ENCODE measurements at regions not wholly inside any gene's neighbourhood (a gene's known extent, or its start where the extent isn't known, plus 50 kb on each side); places are given as distances from the start of the nearest gene placed in this dataset.
A peak's percentile ranks its signal among the peaks of the same experiment; 100 is the strongest.

- CTCF ChIA-PET, result interaction anchor here (1.6 kb wide), 1 partner anchor 16 kb away, joined by 6 read pairs; no protein-coding TSS in a partner anchor
- DNase-seq, result no peak
- no peaks in the 10 kb centered on the region for H3K36me3 ChIP-seq (ENCODE audit: control insufficient read depth in 4 of 4, insufficient read depth in 4 of 4, low read length in 3 of 4)
- H3K27ac ChIP-seq (ENCODE audit: insufficient read depth in 1 of 2, low read depth in 1 of 2, low read length in 2 of 2, poor library complexity in 1 of 2, severe bottlenecking in 2 of 2), result no peak overlapping the region
- POLR2A ChIA-PET, result no interaction called here
- H3K9me3 ChIP-seq (ENCODE audit: control extremely low read depth in 1 of 5, control insufficient read depth in 4 of 5, insufficient read depth in 2 of 5, low read depth in 1 of 5, low read length in 4 of 5), result peaks cover 0 to 7% (median 4%) of the 10 kb centered on the region in 5 experiments
- WGBS (ENCODE audit: insufficient coverage), result no CpG with 5 or more reads among the region's 1 CpG
- H3K4me1 ChIP-seq (ENCODE audit: control extremely low read depth in 1 of 4, control insufficient read depth in 4 of 4, insufficient read depth in 4 of 4, low read length in 3 of 4), result peaks cover 4 to 11% (median 7%) of the 10 kb centered on the region in 4 experiments
- H3K4me3 ChIP-seq (ENCODE audit: control insufficient read depth in 1 of 7, extremely low read depth in 1 of 7, insufficient read depth in 4 of 7, low read depth in 2 of 7, low read length in 6 of 7), result no peak overlapping the region
- no peaks in the 10 kb centered on the region for H3K27me3 ChIP-seq (replicated peaks in 2 of 5; ENCODE audit: control insufficient read depth in 4 of 5, insufficient read depth in 5 of 5, low read length in 4 of 5)
These were observed 154.3 kb upstream of the ZNF618 start for GRCh38 chr9:113721856-113722255.

GRCh38 chr9:113724202-113724601, 151.9 kb upstream of the ZNF618 start:
- no peak for DNase-seq
- Histone ChIP-seq H3K27ac (ENCODE audit: insufficient read depth in 1 of 2, low read depth in 1 of 2, low read length in 2 of 2, poor library complexity in 1 of 2, severe bottlenecking in 2 of 2) (no peak overlapping the region), H3K4me1 (ENCODE audit: control extremely low read depth in 1 of 4, control insufficient read depth in 4 of 4, insufficient read depth in 4 of 4, low read length in 3 of 4) (peaks cover 4 to 11% (median 7%) of the 10 kb centered on the region in 4 experiments), H3K4me3 (ENCODE audit: control insufficient read depth in 1 of 7, extremely low read depth in 1 of 7, insufficient read depth in 4 of 7, low read depth in 2 of 7, low read length in 6 of 7) (no peak overlapping the region), H3K9me3 (ENCODE audit: control extremely low read depth in 1 of 5, control insufficient read depth in 4 of 5, insufficient read depth in 2 of 5, low read depth in 1 of 5, low read length in 4 of 5) (peaks cover 0 to 9% (median 4%) of the 10 kb centered on the region in 5 experiments), H3K27me3 (replicated peaks in 2 of 5; ENCODE audit: control insufficient read depth in 4 of 5, insufficient read depth in 5 of 5, low read length in 4 of 5) (no peaks in the 10 kb centered on the region), H3K36me3 (ENCODE audit: control insufficient read depth in 4 of 4, insufficient read depth in 4 of 4, low read length in 3 of 4) (no peaks in the 10 kb centered on the region)
- 100% methylated on average over 3 of the region's 6 CpGs for WGBS (ENCODE audit: insufficient coverage)
- ChIA-PET POLR2A (no interaction called here), CTCF (no interaction called here)

- no peaks in the 10 kb centered on the region for H3K27me3 ChIP-seq (replicated peaks in 2 of 5; ENCODE audit: control insufficient read depth in 4 of 5, insufficient read depth in 5 of 5, low read length in 4 of 5)
- POLR2A ChIA-PET, result no interaction called here
- WGBS (ENCODE audit: insufficient coverage), result 100% methylated on average over 2 of the region's 2 CpGs
- H3K4me1 ChIP-seq (ENCODE audit: control extremely low read depth in 1 of 4, control insufficient read depth in 4 of 4, insufficient read depth in 4 of 4, low read length in 3 of 4), result no peaks in the 10 kb centered on the region
- CTCF ChIA-PET, result interaction anchor here (1.5 kb wide), 1 partner anchor 8 kb away, joined by 3 read pairs; no protein-coding TSS in a partner anchor
- no peak overlapping the region for H3K27ac ChIP-seq (ENCODE audit: insufficient read depth in 1 of 2, low read depth in 1 of 2, low read length in 2 of 2, poor library complexity in 1 of 2, severe bottlenecking in 2 of 2)
- peaks cover 0 to 13% (median 4%) of the 10 kb centered on the region in 5 experiments for H3K9me3 ChIP-seq (ENCODE audit: control extremely low read depth in 1 of 5, control insufficient read depth in 4 of 5, insufficient read depth in 2 of 5, low read depth in 1 of 5, low read length in 4 of 5)
- no peak overlapping the region for H3K4me3 ChIP-seq (ENCODE audit: control insufficient read depth in 1 of 7, extremely low read depth in 1 of 7, insufficient read depth in 4 of 7, low read depth in 2 of 7, low read length in 6 of 7)
- DNase-seq, result no peak
- H3K36me3 ChIP-seq (ENCODE audit: control insufficient read depth in 4 of 4, insufficient read depth in 4 of 4, low read length in 3 of 4), result no peaks in the 10 kb centered on the region
These were observed 147.1 kb upstream of the ZNF618 start for GRCh38 chr9:113728989-113729388.

GRCh38 chr9:113734826-113735225, 141.3 kb upstream of the ZNF618 start:
- Histone ChIP-seq H3K36me3 (ENCODE audit: control insufficient read depth in 4 of 4, insufficient read depth in 4 of 4, low read length in 3 of 4) (no peaks in the 10 kb centered on the region), H3K27me3 (replicated peaks in 2 of 5; ENCODE audit: control insufficient read depth in 4 of 5, insufficient read depth in 5 of 5, low read length in 4 of 5) (no peaks in the 10 kb centered on the region), H3K4me3 (ENCODE audit: control insufficient read depth in 1 of 7, extremely low read depth in 1 of 7, insufficient read depth in 4 of 7, low read depth in 2 of 7, low read length in 6 of 7) (no peak overlapping the region), H3K27ac (ENCODE audit: insufficient read depth in 1 of 2, low read depth in 1 of 2, low read length in 2 of 2, poor library complexity in 1 of 2, severe bottlenecking in 2 of 2) (no peak overlapping the region), H3K4me1 (ENCODE audit: control extremely low read depth in 1 of 4, control insufficient read depth in 4 of 4, insufficient read depth in 4 of 4, low read length in 3 of 4) (peaks cover 0 to 4% (median 3%) of the 10 kb centered on the region in 4 experiments), H3K9me3 (ENCODE audit: control extremely low read depth in 1 of 5, control insufficient read depth in 4 of 5, insufficient read depth in 2 of 5, low read depth in 1 of 5, low read length in 4 of 5) (peaks cover 0 to 9% (median 1%) of the 10 kb centered on the region in 5 experiments)
- ChIA-PET CTCF (interaction anchor here (1.4 kb wide), 1 partner anchor 297 kb away, joined by 4 read pairs; no protein-coding TSS in a partner anchor), POLR2A (no interaction called here)
- DNase-seq, result no peak
- 85% methylated on average over 3 of the region's 3 CpGs for WGBS (ENCODE audit: insufficient coverage)

GRCh38 chr9:113737517-113738271, 138.4 kb upstream of the ZNF618 start:
- Histone ChIP-seq H3K27ac (ENCODE audit: insufficient read depth in 1 of 2, low read depth in 1 of 2, low read length in 2 of 2, poor library complexity in 1 of 2, severe bottlenecking in 2 of 2) (no peak overlapping the region), H3K9me3 (ENCODE audit: control extremely low read depth in 1 of 5, control insufficient read depth in 4 of 5, insufficient read depth in 2 of 5, low read depth in 1 of 5, low read length in 4 of 5) (peaks cover 0 to 2% (median 0%) of the 10 kb centered on the region in 5 experiments), H3K36me3 (ENCODE audit: control insufficient read depth in 4 of 4, insufficient read depth in 4 of 4, low read length in 3 of 4) (no peaks in the 10 kb centered on the region), H3K4me3 (ENCODE audit: control insufficient read depth in 1 of 7, extremely low read depth in 1 of 7, insufficient read depth in 4 of 7, low read depth in 2 of 7, low read length in 6 of 7) (no peak overlapping the region), H3K27me3 (replicated peaks in 2 of 5; ENCODE audit: control insufficient read depth in 4 of 5, insufficient read depth in 5 of 5, low read length in 4 of 5) (peaks cover 0 to 3% (median 0%) of the 10 kb centered on the region in 5 experiments), H3K4me1 (ENCODE audit: control extremely low read depth in 1 of 4, control insufficient read depth in 4 of 4, insufficient read depth in 4 of 4, low read length in 3 of 4) (peaks cover 0 to 4% (median 3%) of the 10 kb centered on the region in 4 experiments)
- CTCF ChIA-PET, result interaction anchor here (0.7 to 2.3 kb wide), 11 partner anchors 9 to 296 kb away, joined by 3 to 18 read pairs (median 3); no protein-coding TSS in a partner anchor
- 16% methylated on average over 4 of the region's 6 CpGs for WGBS (ENCODE audit: insufficient coverage)
- POLR2A ChIA-PET, result no interaction called here
- peak; percentile 56 to 76 (median 75) for DNase-seq

GRCh38 chr9:113738496-113738892, 137.6 kb upstream of the ZNF618 start:
- POLR2A ChIA-PET, result no interaction called here
- WGBS (ENCODE audit: insufficient coverage), result 81% methylated on average over 8 of the region's 9 CpGs
- CTCF ChIA-PET, result interaction anchor here (0.7 to 1.3 kb wide), 5 partner anchors 13 to 216 kb away, joined by 3 to 4 read pairs (median 3); no protein-coding TSS in a partner anchor

More at GRCh38 chr9:113738496-113738892, 137.6 kb upstream of the ZNF618 start:
- Histone ChIP-seq H3K4me3 (ENCODE audit: control insufficient read depth in 1 of 7, extremely low read depth in 1 of 7, insufficient read depth in 4 of 7, low read depth in 2 of 7, low read length in 6 of 7) (no peak overlapping the region), H3K36me3 (ENCODE audit: control insufficient read depth in 4 of 4, insufficient read depth in 4 of 4, low read length in 3 of 4) (no peaks in the 10 kb centered on the region), H3K27ac (ENCODE audit: insufficient read depth in 1 of 2, low read depth in 1 of 2, low read length in 2 of 2, poor library complexity in 1 of 2, severe bottlenecking in 2 of 2) (no peak overlapping the region), H3K4me1 (ENCODE audit: control extremely low read depth in 1 of 4, control insufficient read depth in 4 of 4, insufficient read depth in 4 of 4, low read length in 3 of 4) (peaks cover 0 to 4% (median 3%) of the 10 kb centered on the region in 4 experiments), H3K27me3 (replicated peaks in 2 of 5; ENCODE audit: control insufficient read depth in 4 of 5, insufficient read depth in 5 of 5, low read length in 4 of 5) (peaks cover 0 to 4% (median 0%) of the 10 kb centered on the region in 5 experiments), H3K9me3 (ENCODE audit: control extremely low read depth in 1 of 5, control insufficient read depth in 4 of 5, insufficient read depth in 2 of 5, low read depth in 1 of 5, low read length in 4 of 5) (no peaks in the 10 kb centered on the region)
- peak in 2 of 3 donors; percentile 30 to 54 for DNase-seq

Measured in common myeloid progenitor, CD34-positive (primary cell).